Mesenteric fat pad (tissue), 1 donor: ENCODE measurements at regions not wholly inside any gene's neighbourhood (a gene's known extent, or its start where the extent isn't known, plus 50 kb on each side); places are given as distances from the start of the nearest gene placed in this dataset.
"Not testable (repeated sequence)": the region's sequence is repeated elsewhere in the genome, so short reads cannot be mapped to it uniquely, and the experiment has no call there.

Source experiments
- DNase-seq: peaks from one replicate; pipeline ENCODE4 v3.0.0-alpha.2; 2020; ENCODE audit warnings: low spot score
- donor health status: DM: yes; HTN: yes; CAD: no.

- DNase-seq, result no peak
These were observed 346.8 kb upstream of the NUDT12 start for GRCh38 chr5:103909391-103909790.

GRCh38 chr5:103908336-103909080 lies 345.9 kb upstream of the NUDT12 start:
- DNase-seq, result no peak

- DNase-seq, result no peak
These were observed 344.4 kb upstream of the NUDT12 start for GRCh38 chr5:103907001-103907400.

DNA sequence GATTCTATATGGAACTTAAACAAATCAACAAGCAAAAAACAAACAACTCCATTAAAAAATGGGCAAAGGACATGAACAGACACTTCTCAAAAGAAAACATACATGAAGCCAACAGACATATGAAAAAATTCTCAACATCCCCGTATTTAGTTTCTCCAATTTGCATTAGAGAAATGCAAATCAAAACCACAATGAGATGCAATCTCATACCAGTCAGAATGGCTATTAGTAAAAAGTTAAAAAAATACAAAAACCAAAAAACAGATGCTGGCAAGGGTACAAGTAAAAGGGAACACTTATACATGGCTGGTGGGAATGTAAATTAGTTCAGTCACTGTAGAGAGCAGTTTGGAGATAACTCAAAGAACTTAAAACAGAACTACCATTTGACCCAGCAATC lies 342.1 kb upstream of the NUDT12 start:
- DNase-seq, result no peak

DNA sequence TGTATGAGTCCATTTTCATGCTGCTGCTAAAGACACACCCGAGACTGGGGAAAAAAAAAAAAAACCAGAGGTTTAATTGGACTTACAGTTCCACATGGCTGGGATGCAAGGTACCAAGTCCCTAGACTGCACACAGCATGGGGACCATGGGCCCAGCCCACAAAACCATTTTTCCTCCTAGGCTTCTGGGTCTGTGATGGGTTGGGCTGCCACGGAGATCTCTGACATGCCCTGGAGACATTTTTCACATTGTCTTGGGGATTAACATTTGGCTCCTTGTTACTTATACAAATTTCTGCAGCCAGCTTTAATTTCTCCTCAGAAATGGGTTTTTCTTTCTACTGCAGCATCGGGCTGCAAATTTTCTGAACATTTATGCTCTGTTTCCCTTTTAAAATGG lies 340.3 kb upstream of the NUDT12 start:
- no peak for DNase-seq

- no peak for DNase-seq
These were observed 339.3 kb upstream of the NUDT12 start for GRCh38 chr5:103901885-103902284.

DNA sequence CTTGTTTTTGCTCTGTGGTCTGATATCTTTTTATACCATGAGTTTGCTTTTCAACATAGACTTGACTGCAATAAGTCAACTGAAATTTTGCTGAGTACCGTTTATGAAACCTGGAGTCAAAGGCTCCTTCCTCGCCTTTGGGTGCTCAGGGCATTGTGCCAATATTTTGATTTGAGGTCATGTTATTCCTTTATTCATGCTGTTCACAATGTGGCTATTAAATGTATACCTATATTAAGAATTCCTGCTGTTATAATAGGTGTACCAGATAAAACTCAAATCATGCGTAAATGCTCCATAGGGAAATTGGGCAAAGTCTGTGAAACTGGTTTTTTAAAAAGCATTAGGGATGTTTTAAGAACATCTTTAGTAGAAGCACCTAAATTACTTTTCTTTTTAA lies 334.0 kb upstream of the NUDT12 start:
- DNase-seq, result no peak

- no peak for DNase-seq
These were observed 333.1 kb upstream of the NUDT12 start for GRCh38 chr5:103895738-103896137.

GRCh38 chr5:103894882-103895281 lies 332.3 kb upstream of the NUDT12 start:
- no peak for DNase-seq

DNA sequence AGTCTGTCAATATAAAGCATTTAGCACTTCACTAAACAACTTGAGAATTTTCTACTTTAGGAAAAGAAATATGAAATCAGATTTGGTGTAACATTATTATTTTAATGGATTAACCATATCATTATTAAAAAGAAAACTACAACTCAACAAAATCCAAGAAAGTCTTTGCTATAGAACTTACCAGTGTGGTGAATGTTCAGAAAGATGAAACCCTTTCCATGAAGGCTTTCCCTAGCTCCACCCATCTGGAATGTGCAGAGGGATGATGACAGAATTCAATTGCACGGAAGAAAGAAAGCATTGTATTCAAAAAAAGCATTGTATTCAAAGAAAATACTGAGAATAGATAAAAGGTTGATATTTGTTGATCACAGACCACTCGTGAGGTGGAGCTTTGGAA lies 328.6 kb upstream of the NUDT12 start:
- no peak for DNase-seq

DNA sequence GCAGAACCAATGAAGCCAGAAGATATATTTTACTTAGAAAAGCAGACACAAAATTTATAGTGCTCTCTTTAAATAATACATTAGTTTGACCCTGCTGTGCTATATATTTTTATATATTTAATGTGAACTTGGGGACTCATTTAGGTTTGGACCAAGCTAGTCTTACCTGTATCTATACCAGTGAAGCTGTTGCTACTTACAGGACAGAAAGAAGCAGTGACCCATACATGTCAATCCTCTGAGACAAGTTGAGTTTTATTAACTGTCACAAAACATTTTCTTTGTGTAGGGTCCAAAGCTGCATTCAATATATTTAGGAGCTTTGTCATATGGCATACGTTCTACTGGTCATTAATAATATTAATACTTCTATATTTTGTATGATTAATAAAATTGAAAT lies 327.7 kb upstream of the NUDT12 start:
- no peak for DNase-seq

GRCh38 chr5:103889500-103890209 lies 327.1 kb upstream of the NUDT12 start:
- DNase-seq, result no peak

GRCh38 chr5:103886826-103887225 lies 324.2 kb upstream of the NUDT12 start:
- DNase-seq, result no peak

DNA sequence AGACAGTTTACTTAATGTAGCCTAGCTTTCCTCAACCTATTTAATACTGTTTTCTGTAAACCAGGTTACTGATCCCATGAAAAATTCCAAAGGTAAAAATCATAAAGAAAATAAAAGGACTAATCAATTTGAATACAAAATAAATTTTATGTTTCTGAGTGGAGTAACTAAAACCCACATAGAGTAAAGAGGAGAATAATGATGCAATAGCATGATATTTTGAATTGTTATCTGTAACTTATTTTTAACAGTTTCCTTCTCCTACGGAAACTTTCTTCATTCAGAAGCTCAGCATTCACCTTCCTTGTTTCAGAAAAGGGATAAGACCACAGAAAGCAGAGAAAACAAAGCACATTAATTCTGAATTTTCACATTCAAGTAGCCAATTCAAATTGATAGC lies 320.6 kb upstream of the NUDT12 start:
- DNase-seq, result no peak

GRCh38 chr5:103881560-103881959 lies 319.0 kb upstream of the NUDT12 start:
- no peak for DNase-seq

- no peak for DNase-seq
These were observed 305.4 kb upstream of the NUDT12 start for GRCh38 chr5:103867857-103868598.

GRCh38 chr5:103866169-103866568 lies 303.6 kb upstream of the NUDT12 start:
- DNase-seq, result no peak

DNA sequence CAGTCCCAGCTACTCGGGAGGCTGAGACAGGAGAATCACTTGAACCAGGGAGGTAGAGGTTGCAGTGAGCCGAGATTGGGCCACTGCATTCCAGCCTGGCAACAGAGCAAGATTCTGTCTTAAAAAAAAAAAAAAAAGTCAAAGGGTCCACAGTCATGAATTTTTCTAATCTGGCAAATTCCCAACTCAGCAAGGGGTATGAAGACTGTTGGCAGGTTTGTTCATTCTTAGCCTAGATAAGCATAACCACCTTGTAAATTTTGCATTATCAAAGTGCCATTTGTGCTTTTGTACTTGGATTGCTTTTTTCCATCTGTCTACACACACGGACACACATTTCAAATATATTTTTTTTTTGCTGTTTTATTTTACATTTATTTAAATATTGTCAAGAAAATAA lies 299.8 kb upstream of the NUDT12 start:
- DNase-seq, result no peak

- DNase-seq, result no peak
These were observed 297.7 kb upstream of the NUDT12 start for GRCh38 chr5:103860327-103860726.

DNA sequence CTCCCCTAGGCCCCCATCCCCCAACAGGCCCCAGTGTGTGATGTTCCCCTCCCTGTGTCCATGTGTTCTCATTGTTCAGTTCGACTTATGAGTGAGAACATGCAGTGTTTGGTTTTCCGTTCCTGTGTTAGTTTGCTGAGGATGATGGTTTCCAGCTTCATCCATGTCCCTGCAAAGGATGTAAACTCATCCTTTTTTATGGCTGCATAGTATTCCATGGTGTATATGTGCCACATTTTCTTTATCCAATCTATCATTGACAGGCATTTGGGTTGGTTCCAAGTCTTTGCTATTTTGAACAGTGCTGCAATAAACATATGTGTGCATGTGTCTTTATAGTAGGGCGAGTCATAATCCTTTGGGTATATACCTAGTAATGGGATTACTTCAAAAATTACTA lies 295.8 kb upstream of the NUDT12 start:
- DNase-seq, result not testable (repeated sequence)

GRCh38 chr5:103851091-103851490 lies 288.5 kb upstream of the NUDT12 start:
- no peak for DNase-seq

GRCh38 chr5:103849934-103850333 lies 287.3 kb upstream of the NUDT12 start:
- no peak for DNase-seq
